ENCODE measurements at regions not wholly inside any gene's neighbourhood (a gene's known extent, or its start where the extent isn't known, plus 50 kb on each side); places are given as distances from the start of the nearest gene placed in this dataset.

GRCh38 chr2:21591926-21592325, 468.2 kb downstream of the TDRD15 start:
- BruUV-seq (replicated peaks) = no TSS peak
- Histone ChIP-seq H3K36me3 (ENCODE audit: control insufficient read depth in 1 of 2, insufficient read depth in 2 of 2, low read length in 2 of 2) (no peaks in the 10 kb centered on the region), H2AFZ (ENCODE audit: low read depth, low read length, poor library complexity, severe bottlenecking) (no peak overlapping the region), H3K9me3 (ENCODE audit: control insufficient read depth in 1 of 2, insufficient read depth in 1 of 2, low read depth in 1 of 2, low read length in 2 of 2) (peaks cover 9 to 30% of the 10 kb centered on the region in 2 experiments; a peak in 2 of 4 replicates), H3K27me3 (ENCODE audit: insufficient read depth, low read length) (no peaks in the 10 kb centered on the region), H3K4me2 (ENCODE audit: low read length) (no peak overlapping the region), H3K9me2 (ENCODE audit: insufficient read depth) (no peaks in the 10 kb centered on the region), H4K20me1 (ENCODE audit: insufficient read depth) (no peaks in the 10 kb centered on the region), H3K79me2 (ENCODE audit: insufficient read depth, low read length) (no peaks in the 10 kb centered on the region), H3K9ac (ENCODE audit: low read length) (no peak overlapping the region), H3K27ac (ENCODE audit: low read depth, low read length) (no peak overlapping the region), H3K4me1 (ENCODE audit: control insufficient read depth in 1 of 2, insufficient read depth in 2 of 2, low read length in 2 of 2) (no peaks in the 10 kb centered on the region), H3K4me3 (replicated peaks in 1 of 2; ENCODE audit: low read depth in 1 of 2, low read length in 2 of 2) (no peak overlapping the region)
- DNase-seq (ENCODE audit: low read depth, low spot score) (no peak), ATAC-seq (no peak)
- intact Hi-C loops (cut with micrococcal nuclease) = no loop called here
- ChIA-PET CTCF (no interaction called here), RAD21 (ENCODE audit: low non-redundant PET in 1 of 2, low total read pairs in 2 of 2, uncharacterized antibody in 2 of 2, unreplicated experiment in 2 of 2) (no interaction called here), POLR2A (no interaction called here)
- TF ChIP-seq ZBTB33 (IDR thresholded peaks at IDR 0.05; ENCODE audit: extremely low read depth, insufficient replicate concordance, low read length) (no peak), EZH2phosphoT487 (IDR thresholded peaks at IDR 0.05; ENCODE audit: borderline replicate concordance) (no peak), MAX (IDR thresholded peaks at IDR 0.05) (no peak), ZFX (IDR thresholded peaks at IDR 0.05) (no peak), YY1 (IDR thresholded peaks at IDR 0.05; ENCODE audit: extremely low read depth, insufficient replicate concordance, low read depth, low read length) (no peak), REST (IDR thresholded peaks at IDR 0.05; ENCODE audit: low read depth) (no peak), CTCF (IDR thresholded peaks at IDR 0.05 in 2 of 3, conservative IDR thresholded peaks at IDR 0.05 in 1 of 3; ENCODE audit: borderline replicate concordance in 1 of 3, insufficient read depth in 1 of 3, low read depth in 2 of 3, low read length in 2 of 3) (no peak), JUND (IDR thresholded peaks at IDR 0.05) (no peak), CBX3 (IDR thresholded peaks at IDR 0.05; ENCODE audit: low read depth) (no peak), POLR2A (IDR thresholded peaks at IDR 0.05; ENCODE audit: borderline replicate concordance, extremely low read depth, insufficient read depth, insufficient read length) (no peak), FOSL1 (IDR thresholded peaks at IDR 0.05; ENCODE audit: low read depth) (no peak), ATF3 (IDR thresholded peaks at IDR 0.05) (no peak), POLR2AphosphoS5 (IDR thresholded peaks at IDR 0.05; ENCODE audit: low read depth, low read length) (no peak), ELF1 (IDR thresholded peaks at IDR 0.05; ENCODE audit: borderline replicate concordance, low read depth) (no peak)
